Uterus (tissue), 3 donors: ENCODE measurements at regions not wholly inside any gene's neighbourhood (a gene's known extent, or its start where the extent isn't known, plus 50 kb on each side); places are given as distances from the start of the nearest gene placed in this dataset.

Experiments used
- DNase-seq, 2 donors: peaks; one replicate each; pipeline ENCODE4 v3.0.0-alpha.2; 2019 to 2020
- H3K27ac ChIP-seq, 2 donors: fragments of 200-600 bp; sonication (generic); 1 replicate in 1 of 2; 2 replicates in 1 of 2; pipeline ENCODE4 v1.5.1; 2016 to 2018
- H3K27me3 ChIP-seq, 2 donors: fragments of 200-600 bp; sonication (generic); one replicate each; pipeline ENCODE4 v1.5.1; 2018 to 2019; ENCODE audit warnings: control low read depth in 1 of 2
- H3K36me3 ChIP-seq, 2 donors: fragments of 200-600 bp; sonication (generic); one replicate each; pipeline ENCODE4 v1.5.1; 2019; ENCODE audit warnings: control low read depth in 1 of 2
- H3K4me1 ChIP-seq, 2 donors: fragments of 200-600 bp; sonication (generic); one replicate each; pipeline ENCODE4 v1.5.1; 2018 to 2019; ENCODE audit warnings: control low read depth in 1 of 2
- H3K4me3 ChIP-seq, 2 donors: fragments of 200-600 bp; sonication (generic); 1 replicate in 1 of 2; 2 replicates in 1 of 2; pipeline ENCODE4 v1.5.1; 2018 to 2019; ENCODE audit warnings: mild to moderate bottlenecking in 1 of 2
- H3K9me3 ChIP-seq, 2 donors: fragments of 200-600 bp; sonication (generic); one replicate each; pipeline ENCODE4 v1.5.1; 2019; ENCODE audit warnings: control low read depth in 1 of 2
- POLR2A ChIP-seq, 2 donors: fragments of 450-650 bp; IDR thresholded peaks; one replicate each; pipeline ENCODE4 v1.6.1; 2016; ENCODE audit warnings: antibody characterized with exemption in 2 of 2, mild to moderate bottlenecking in 1 of 2, moderate library complexity in 1 of 2
- intact Hi-C: fragments of 100-400 bp; cut with DNase I; formaldehyde crosslinking; loops from one replicate; pipeline ENCODE4 v1.15.1; 2023; ENCODE audit warnings: low total_unique reads
- TF ChIP-seq, protein P1 (sequence below), 4 experiments: fragments of 200-600 bp in 2 of 4; fragments of 450-650 bp in 2 of 4; sonication (generic) in 2 of 4; IDR thresholded peaks; one replicate each; pipeline ENCODE4 v1.5.1; 2016 to 2019; ENCODE audit warnings: antibody characterized with exemption in 4 of 4, mild to moderate bottlenecking in 2 of 4, moderate library complexity in 1 of 4
- donor health status: DM: yes; HTN: yes; CAD: no.

DNA sequence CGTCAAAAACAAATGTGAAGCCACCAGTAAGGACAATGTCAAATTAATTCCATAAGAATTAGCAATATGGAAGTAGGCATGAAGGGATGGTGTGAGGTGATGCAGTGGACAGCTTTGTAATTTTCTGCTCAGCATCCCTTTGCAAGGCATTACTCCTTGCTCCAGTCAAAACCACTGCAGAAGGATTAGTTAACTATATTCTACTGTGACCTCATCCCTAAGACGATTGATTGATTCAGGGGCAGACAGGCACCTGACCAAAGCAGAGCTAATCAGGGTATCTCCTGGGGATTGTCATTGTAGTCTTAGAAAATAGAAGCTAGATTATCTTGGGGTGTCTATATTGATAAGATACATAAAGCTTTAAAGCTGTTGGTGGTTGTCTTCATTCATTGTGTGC is 98.7 kb downstream of the NMUR2 start:
- no peak for TF ChIP-seq POLR2A (IDR thresholded peaks at IDR 0.05)
- TF ChIP-seq, protein P1, sequence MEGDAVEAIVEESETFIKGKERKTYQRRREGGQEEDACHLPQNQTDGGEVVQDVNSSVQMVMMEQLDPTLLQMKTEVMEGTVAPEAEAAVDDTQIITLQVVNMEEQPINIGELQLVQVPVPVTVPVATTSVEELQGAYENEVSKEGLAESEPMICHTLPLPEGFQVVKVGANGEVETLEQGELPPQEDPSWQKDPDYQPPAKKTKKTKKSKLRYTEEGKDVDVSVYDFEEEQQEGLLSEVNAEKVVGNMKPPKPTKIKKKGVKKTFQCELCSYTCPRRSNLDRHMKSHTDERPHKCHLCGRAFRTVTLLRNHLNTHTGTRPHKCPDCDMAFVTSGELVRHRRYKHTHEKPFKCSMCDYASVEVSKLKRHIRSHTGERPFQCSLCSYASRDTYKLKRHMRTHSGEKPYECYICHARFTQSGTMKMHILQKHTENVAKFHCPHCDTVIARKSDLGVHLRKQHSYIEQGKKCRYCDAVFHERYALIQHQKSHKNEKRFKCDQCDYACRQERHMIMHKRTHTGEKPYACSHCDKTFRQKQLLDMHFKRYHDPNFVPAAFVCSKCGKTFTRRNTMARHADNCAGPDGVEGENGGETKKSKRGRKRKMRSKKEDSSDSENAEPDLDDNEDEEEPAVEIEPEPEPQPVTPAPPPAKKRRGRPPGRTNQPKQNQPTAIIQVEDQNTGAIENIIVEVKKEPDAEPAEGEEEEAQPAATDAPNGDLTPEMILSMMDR (IDR thresholded peaks at IDR 0.05), result no peak
- no peaks in the 10 kb centered on the region for H3K36me3 ChIP-seq
- no peak overlapping the region for H3K4me3 ChIP-seq
- H3K27ac ChIP-seq, result no peak overlapping the region
- intact Hi-C loops, result no loop called here
- H3K4me1 ChIP-seq, result no peaks in the 10 kb centered on the region
- no peak for DNase-seq
- no peaks in the 10 kb centered on the region for H3K27me3 ChIP-seq
- H3K9me3 ChIP-seq, result no peaks in the 10 kb centered on the region

DNA sequence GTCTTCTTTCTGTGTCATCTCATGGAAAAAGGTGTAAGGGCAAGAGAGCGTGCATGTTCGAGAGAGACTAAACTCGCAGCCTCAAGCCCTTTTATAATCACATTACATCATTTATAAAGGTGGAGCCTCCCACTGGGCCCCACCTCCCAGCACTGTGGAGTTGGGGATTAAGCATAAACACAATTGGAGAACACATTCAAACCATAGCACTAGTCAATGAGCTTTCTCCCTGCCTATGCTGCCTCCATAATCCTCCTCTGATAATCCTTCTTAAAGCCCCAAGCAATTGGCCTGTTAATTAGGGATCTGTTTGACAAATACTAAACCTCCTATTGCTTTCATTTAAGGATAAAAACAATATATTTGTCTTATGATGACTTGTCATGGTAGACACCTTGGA is 99.6 kb downstream of the NMUR2 start:
- no peak for DNase-seq
- H3K27ac ChIP-seq, result no peak overlapping the region
- H3K4me1 ChIP-seq, result no peaks in the 10 kb centered on the region
- intact Hi-C loops, result no loop called here
- TF ChIP-seq, protein P1 (IDR thresholded peaks at IDR 0.05), result no peak
- TF ChIP-seq POLR2A (IDR thresholded peaks at IDR 0.05), result no peak
- H3K4me3 ChIP-seq, result no peak overlapping the region
- H3K9me3 ChIP-seq, result no peaks in the 10 kb centered on the region
- H3K27me3 ChIP-seq, result no peaks in the 10 kb centered on the region
- no peaks in the 10 kb centered on the region for H3K36me3 ChIP-seq

DNA sequence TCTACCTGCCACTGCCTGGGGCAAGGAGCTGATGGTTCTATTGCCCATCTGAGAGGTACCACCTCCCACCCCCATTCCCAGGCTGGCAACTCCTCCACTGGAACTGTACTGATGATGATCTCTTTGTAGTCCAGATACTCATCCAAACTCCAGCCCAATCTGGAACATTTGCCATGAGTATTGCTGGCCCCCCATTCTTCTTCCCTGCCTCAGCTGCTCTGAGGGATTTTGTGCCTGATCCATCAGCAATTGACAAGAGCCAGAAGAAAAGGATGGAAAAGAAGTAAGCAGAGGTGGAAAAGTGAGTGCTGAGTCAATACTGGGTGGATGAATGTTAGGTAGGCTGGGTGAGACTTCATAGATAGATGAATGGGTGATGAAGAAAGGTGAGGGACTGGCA is 101.2 kb downstream of the NMUR2 start:
- H3K27me3 ChIP-seq, result no peaks in the 10 kb centered on the region
- no peak overlapping the region for H3K27ac ChIP-seq
- no peaks in the 10 kb centered on the region for H3K36me3 ChIP-seq
- H3K9me3 ChIP-seq, result no peaks in the 10 kb centered on the region
- H3K4me3 ChIP-seq, result no peak overlapping the region
- TF ChIP-seq, protein P1 (IDR thresholded peaks at IDR 0.05), result no peak
- TF ChIP-seq POLR2A (IDR thresholded peaks at IDR 0.05), result no peak
- DNase-seq, result no peak
- H3K4me1 ChIP-seq, result no peaks in the 10 kb centered on the region
- intact Hi-C loops, result no loop called here

DNA sequence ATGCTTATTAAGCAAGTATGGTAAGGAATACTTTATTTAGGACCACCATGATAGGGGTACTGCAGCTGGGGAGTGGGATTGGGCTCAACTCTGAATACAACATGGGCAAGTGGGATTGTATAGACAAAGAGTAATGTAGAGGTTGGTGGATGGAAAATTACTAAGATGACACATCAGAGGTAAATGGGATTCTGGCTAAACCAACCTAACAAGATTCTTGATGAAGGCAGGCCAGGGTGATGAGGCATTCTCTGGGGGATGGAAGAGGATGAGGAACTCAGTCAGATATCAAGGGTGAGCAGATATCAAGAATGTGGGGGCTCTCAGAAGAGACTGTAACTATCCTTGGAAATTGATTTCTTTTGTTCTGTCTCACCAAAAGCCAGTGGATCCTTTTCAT is 107.2 kb downstream of the NMUR2 start:
- H3K36me3 ChIP-seq, result no peaks in the 10 kb centered on the region
- no peaks in the 10 kb centered on the region for H3K4me1 ChIP-seq
- TF ChIP-seq, protein P1 (IDR thresholded peaks at IDR 0.05), result no peak
- TF ChIP-seq POLR2A (IDR thresholded peaks at IDR 0.05), result no peak
- no peak for DNase-seq
- H3K4me3 ChIP-seq, result no peak overlapping the region
- H3K27me3 ChIP-seq, result no peaks in the 10 kb centered on the region
- H3K27ac ChIP-seq, result no peak overlapping the region
- no peaks in the 10 kb centered on the region for H3K9me3 ChIP-seq
- intact Hi-C loops, result no loop called here

DNA sequence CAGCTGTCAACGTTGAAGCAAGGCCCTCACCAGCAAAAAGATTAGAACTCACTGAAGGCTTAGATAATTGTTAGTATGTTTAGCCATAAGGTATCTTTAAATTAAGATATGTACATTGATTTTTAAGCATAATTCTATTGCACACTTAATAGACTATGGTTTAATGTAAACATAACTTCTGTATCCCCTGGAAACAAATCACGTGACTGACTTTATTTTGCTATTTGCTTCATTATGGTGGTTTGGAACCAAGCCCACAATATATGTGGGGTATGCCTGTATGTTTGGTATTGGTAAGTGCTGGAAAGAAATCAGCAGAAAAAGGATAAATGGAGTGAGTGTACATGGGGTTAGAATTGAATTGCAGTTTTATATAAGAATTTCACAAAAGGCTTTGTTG is 111.9 kb downstream of the NMUR2 start:
- no peak for TF ChIP-seq POLR2A (IDR thresholded peaks at IDR 0.05)
- TF ChIP-seq, protein P1 (IDR thresholded peaks at IDR 0.05), result no peak
- no peaks in the 10 kb centered on the region for H3K9me3 ChIP-seq
- no peak overlapping the region for H3K27ac ChIP-seq
- H3K4me3 ChIP-seq, result no peak overlapping the region
- no peaks in the 10 kb centered on the region for H3K36me3 ChIP-seq
- DNase-seq, result no peak
- intact Hi-C loops, result no loop called here
- H3K27me3 ChIP-seq, result no peaks in the 10 kb centered on the region
- no peaks in the 10 kb centered on the region for H3K4me1 ChIP-seq
